ENCODE measurements at regions not wholly inside any gene's neighbourhood (a gene's known extent, or its start where the extent isn't known, plus 50 kb on each side); places are given as distances from the start of the nearest gene placed in this dataset.

DNA sequence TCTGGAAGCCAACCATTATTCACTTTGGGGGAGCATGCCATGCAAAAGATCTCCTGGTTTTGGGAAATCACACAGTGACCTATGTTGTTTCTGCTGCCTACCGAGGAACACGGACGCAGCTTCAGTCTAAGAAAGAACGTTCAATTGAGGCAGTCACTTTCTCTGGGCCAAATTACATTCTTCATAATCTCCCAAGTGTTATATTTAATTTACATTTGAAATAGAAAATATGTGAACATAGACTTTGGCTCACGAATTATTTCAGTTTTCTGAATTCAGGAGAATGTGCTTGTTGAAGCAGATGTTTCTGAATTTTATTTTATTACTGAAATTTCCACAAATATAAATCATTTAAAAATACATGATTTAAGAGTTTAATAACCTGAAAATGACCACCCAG, 93.6 kb upstream of the KCNJ16 start:
- no peak for ATAC-seq

GRCh38 chr17:69995476-69995875, 79.5 kb upstream of the KCNJ16 start:
- DNase-seq (ENCODE audit: low spot score) (no peak), ATAC-seq (no peak)

More for the DNA sequence above, 93.6 kb upstream of the KCNJ16 start:
- no peak for DNase-seq (ENCODE audit: low spot score)

DNA sequence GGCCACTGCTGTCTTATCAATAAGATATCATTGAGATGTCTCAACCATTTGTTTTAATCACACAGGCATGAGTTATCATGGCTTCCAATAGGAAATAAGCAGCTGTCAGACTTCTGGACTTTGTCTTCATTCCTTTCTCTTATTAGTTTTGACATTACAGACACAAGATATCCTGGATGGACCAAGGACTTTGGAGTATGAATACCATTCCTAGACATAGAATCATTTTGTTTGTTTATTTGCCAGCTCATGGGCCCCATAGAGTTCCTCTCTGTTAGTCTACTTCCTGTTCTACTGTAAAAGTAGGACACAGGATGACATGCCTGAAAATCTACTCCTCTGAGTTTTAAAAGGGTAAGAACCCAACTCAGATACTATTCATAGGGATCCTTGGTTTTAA, 77.7 kb upstream of the KCNJ16 start:
- ATAC-seq (no peak), DNase-seq (ENCODE audit: low spot score) (no peak)

GRCh38 chr17:69999253-69999652, 75.8 kb upstream of the KCNJ16 start:
- ATAC-seq (no peak), DNase-seq (ENCODE audit: low spot score) (no peak)

DNA sequence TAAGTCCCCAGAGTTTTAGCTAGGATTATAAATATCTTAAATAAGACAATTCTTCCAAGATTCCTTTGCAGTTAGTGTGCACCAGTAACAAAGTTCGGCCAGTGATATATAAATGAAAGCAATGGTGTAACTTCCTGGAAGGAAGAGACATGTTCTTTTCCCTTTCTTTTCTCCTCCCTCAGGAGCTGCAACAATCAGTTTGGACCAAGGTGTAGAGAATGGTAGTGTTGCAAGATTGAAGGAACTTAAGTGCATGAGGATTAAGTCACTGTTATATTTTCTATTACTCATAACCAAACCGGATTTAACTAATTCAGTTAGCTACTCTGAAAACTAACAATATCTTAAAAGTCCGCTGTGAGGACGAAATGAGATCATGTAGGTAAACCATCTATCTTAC, 68.9 kb upstream of the KCNJ16 start:
- ATAC-seq: no peak

GRCh38 chr17:70011750-70012149, 63.3 kb upstream of the KCNJ16 start:
- ATAC-seq (no peak), DNase-seq (ENCODE audit: low spot score) (no peak)

More for the DNA sequence above, 68.9 kb upstream of the KCNJ16 start:
- no peak for DNase-seq (ENCODE audit: low spot score)

- DNase-seq (ENCODE audit: low spot score): no peak
- ATAC-seq: no peak
These were observed 61.1 kb upstream of the KCNJ16 start for GRCh38 chr17:70013911-70014310.

DNA sequence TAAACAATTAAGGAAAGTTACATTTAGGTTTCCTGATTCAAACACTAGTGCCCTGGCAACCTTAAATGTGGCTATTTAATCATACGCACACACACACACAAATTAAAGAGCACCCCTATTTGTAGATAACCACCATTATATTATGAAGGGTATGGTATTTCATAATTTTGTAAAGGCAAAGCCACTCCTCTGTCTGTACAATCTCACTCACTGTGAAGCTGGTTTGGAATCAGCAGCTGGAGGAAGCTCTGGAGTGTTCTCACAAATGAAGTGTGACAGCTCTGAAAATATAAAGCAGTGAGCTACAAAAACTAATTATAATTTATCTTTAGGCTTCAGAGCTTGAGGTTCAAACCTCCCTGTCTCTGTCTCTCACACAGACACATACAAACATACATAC, 57.9 kb upstream of the KCNJ16 start:
- DNase-seq (ENCODE audit: low spot score) (no peak), ATAC-seq (no peak)

DNA sequence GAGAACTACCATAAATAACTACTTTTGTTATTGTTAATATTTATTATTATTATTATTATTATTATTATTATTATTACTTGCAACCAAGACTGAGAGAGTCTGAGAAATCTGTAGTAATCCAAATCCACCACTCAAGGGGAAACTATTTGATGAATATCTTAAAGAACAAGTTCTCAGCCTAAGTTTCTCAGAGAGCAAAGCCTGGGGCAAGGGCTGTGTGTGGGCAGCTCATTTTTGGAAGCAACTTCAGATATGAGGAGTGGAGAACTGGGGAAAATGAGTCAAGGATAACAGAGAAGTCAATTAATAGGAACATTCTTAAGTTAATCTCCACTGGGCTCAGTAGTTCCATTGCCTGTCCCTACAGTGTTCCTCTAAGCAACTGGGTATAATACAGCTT, 57.1 kb upstream of the KCNJ16 start:
- no peak for ATAC-seq
- DNase-seq (ENCODE audit: low spot score): no peak

DNA sequence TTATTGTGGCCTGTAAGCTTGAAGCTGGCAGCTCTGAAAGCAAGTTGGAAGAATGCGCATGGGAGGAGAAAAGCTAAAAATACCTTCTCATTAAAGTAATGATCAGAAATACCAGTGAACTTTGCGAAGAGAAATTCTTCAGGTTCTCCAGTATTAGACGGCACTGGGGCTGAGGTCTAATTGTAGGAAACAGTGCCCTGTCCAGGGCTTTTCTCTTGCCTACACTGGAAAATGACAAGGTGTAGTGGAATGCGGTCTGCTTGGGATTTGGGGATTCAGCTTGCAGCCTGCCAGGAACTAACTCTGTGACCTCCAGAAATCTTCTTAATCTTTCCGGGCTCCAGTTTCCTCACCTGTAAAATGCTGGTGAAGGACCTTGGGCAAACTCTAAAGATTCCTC, 53.3 kb upstream of the KCNJ16 start:
- ATAC-seq: no peak
- DNase-seq (ENCODE audit: low spot score): no peak

DNA sequence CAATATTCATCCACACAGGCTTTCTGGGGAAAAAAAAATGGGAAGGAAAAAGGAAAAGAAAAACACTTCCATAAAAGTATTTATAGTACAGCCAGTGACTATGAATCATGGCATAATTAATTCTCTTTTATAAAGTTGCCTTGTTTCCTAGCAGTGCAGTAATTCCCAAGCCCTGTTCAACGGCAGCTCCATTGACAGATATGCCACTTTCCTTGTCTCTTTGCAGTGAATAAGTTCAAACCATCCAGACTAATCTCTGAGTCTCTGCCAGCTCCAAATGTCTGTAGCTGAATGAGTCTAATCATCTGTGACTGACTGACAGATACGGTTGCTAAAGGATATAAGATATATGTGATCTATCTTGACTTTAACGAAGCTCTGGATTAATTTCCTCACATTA, 52.9 kb upstream of the KCNJ16 start:
- ATAC-seq: no peak
- no peak for DNase-seq (ENCODE audit: low spot score)

- ATAC-seq (no peak), DNase-seq (ENCODE audit: low spot score) (no peak)
These were observed 50.8 kb upstream of the KCNJ16 start for GRCh38 chr17:70024253-70024652.

Measured in left lobe of liver (tissue), 2 donors.